Activated CD4-positive, alpha-beta memory T cell treated with anti-CD3 and anti-CD28 coated beads for 36 hours (primary cell): ENCODE measurements at regions not wholly inside any gene's neighbourhood (a gene's known extent, or its start where the extent isn't known, plus 50 kb on each side); places are given as distances from the start of the nearest gene placed in this dataset.

Experiments used
- CTCF ChIA-PET: fragments of 350-600 bp; sonication (Branson Sonifier 250); formaldehyde crosslinking; loops from one replicate; lab custom pipeline; 2021; ENCODE audit warnings: antibody characterized with exemption, inconsistent platforms; lab: Charles Lee
- POLR2A ChIA-PET: fragments of 350-600 bp; sonication (Branson Sonifier 250); formaldehyde crosslinking; loops from one replicate; lab custom pipeline; 2021; ENCODE audit warnings: antibody characterized with exemption; lab: Charles Lee
- DNase-seq: peaks from one replicate; pipeline ENCODE4 v3.0.0-alpha.2; 2020
- H3K27ac Mint-ChIP-seq: one replicate; pipeline ENCODE4 v1.8.0; 2021; ENCODE audit warnings: mixed read lengths
- H3K27me3 Mint-ChIP-seq: one replicate; pipeline ENCODE4 v1.8.0; 2021; ENCODE audit warnings: mixed read lengths
- H3K36me3 Mint-ChIP-seq: one replicate; pipeline ENCODE4 v1.8.0; 2021; ENCODE audit warnings: mixed read lengths
- H3K4me1 Mint-ChIP-seq: one replicate; pipeline ENCODE4 v1.8.0; 2021; ENCODE audit warnings: low read depth, mixed read lengths
- H3K4me3 Mint-ChIP-seq: one replicate; pipeline ENCODE4 v1.8.0; 2021; ENCODE audit warnings: mild to moderate bottlenecking, mixed read lengths
- H3K9me3 Mint-ChIP-seq: one replicate; pipeline ENCODE4 v1.8.0; 2021; ENCODE audit warnings: mixed read lengths
- intact Hi-C: fragments of 100-400 bp; cut with micrococcal nuclease; formaldehyde crosslinking; loops from one replicate; pipeline ENCODE4 v1.15.1; 2023

DNA sequence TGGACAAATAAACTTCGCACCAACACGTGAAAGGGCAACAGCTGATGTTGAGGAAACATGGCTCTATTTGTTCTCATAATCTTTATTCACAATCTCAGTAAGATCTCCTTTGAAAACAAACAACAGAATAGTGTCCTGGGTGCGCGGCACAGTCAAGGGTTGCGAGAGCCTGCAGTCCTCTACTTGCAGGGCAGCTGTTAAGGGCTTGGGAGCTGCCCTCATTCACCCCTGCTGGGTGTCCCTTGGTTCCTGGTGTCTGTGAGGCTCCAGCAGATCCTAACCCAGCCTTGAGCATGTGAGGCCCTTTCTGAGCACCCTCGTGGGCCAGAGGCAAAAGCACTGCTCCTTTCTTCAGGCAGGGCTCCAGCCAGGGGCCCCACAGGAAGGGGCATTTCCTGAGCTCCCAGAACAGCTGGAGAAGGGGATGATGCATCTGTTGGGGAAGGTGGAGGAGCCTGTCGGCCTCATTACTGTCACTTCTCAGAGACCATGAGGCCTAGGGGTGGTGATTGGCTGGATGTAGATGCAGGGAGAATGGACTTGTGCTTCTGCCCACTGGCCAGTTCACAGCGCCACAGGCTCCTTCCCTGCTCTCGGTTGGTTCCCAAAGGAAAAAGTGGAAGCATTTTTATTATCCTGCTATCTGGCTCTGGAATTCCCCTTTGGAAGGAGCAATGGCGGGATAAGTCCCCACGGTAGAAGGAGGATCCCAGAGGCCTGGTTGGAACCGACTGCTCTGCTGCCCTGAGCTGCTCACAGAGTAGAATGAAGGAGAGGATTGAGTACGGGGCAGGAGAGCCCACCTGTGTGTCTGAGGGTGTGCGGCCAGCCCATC lies 51.9 kb upstream of the KLF13 start:
- no peaks in the 10 kb centered on the region for H3K27me3 Mint-ChIP-seq
- no peak for DNase-seq
- ChIA-PET POLR2A (no interaction called here), CTCF (no interaction called here)
- H3K27ac Mint-ChIP-seq, result no peak overlapping the region
- H3K36me3 Mint-ChIP-seq, result no peaks in the 10 kb centered on the region
- peaks cover 14% of the 10 kb centered on the region for H3K4me1 Mint-ChIP-seq
- H3K9me3 Mint-ChIP-seq, result no peaks in the 10 kb centered on the region
- intact Hi-C loops, result no loop called here
- H3K4me3 Mint-ChIP-seq, result no peak overlapping the region

DNA sequence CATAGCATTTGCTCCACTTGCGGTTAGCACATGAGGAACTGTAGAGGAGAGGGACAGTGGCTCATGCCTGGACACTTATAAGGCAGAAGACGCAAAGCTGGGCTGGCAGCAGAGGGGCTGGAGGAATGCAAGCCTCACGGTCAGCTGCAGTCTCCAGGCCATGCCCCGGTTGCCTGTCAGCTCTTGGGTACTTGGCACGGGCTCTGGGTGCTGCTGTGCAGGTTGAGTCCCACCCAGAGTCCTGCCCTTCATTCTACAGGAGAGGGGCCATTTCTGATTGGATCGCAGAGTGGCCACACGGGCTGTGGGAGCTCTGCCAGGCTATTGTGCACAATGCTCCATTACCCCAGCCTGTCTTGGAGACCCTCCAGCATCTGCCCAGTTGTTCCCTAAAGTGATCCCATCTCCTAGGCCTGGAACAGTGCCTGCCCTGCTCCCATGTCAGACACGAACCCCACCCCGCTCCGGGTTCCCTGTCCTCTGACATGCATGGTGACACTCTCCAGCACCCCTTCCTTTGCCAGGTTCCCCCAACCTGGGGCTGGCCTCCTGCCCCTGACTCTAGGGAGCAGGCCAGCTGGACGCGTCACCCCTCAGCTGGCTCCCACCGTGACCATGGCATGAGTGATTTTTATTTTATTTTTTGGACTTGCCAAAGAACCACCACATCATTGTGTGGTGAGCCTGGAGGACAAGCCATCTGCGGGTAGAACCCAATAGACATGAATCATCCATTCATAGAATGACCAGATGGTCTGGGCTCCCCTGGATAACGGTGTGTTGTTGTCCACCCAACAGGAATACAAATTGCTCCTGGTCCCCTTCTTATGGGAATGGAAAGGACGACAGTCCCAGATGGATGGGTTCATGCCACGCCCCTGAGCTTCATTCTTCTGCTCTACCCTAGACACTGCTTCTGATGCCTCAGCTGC lies 51.0 kb upstream of the KLF13 start:
- H3K36me3 Mint-ChIP-seq, result no peaks in the 10 kb centered on the region
- peaks cover 10% of the 10 kb centered on the region for H3K4me1 Mint-ChIP-seq
- no peak for DNase-seq
- H3K27ac Mint-ChIP-seq, result no peak overlapping the region
- ChIA-PET CTCF (interaction anchor here (1.1 kb wide), 1 partner anchor 215 kb away, joined by 3 read pairs; no protein-coding TSS in a partner anchor), POLR2A (no interaction called here)
- intact Hi-C loops, result no loop called here
- H3K4me3 Mint-ChIP-seq, result no peak overlapping the region
- H3K9me3 Mint-ChIP-seq, result no peaks in the 10 kb centered on the region
- no peaks in the 10 kb centered on the region for H3K27me3 Mint-ChIP-seq

DNA sequence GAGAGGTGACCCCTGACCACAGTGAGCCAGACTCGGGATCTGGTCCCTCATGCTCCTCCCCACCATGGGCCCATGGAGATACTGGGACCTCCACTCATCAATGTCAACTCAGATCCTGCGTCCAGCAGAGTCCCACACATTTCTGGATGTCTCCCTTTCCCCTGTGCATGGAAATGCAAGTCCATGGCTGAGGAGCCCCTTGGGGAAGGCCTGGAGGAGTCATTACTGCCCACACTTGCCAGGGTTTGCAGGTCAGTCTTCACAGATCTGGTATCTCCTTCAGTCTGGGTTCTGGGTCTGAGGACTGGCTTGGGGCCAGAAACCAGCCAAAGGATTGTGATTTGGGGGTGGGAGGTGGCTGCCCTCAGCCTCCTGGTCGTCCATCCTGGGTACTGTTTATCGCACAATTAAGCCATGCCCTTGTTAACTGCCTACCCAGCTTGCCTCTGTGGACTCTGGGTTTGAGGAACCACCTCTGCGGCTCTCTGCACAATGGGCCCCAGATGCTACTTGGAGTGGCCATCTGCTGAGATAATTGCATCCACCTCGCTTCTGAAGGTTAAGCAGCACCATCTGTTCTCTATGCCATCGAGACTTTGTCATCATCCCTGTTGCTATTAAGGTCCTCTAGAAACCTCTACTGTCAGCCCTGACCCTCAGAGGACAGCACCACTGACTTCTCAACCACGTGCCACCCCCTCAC lies 49.9 kb upstream of the KLF13 start:
- ChIA-PET CTCF (interaction anchor here (1.1 kb wide), 1 partner anchor 214 kb away, joined by 3 read pairs; no protein-coding TSS in a partner anchor), POLR2A (no interaction called here)
- no peaks in the 10 kb centered on the region for H3K9me3 Mint-ChIP-seq
- no peak overlapping the region for H3K27ac Mint-ChIP-seq
- H3K4me3 Mint-ChIP-seq, result no peak overlapping the region
- DNase-seq, result no peak
- peaks cover 10% of the 10 kb centered on the region for H3K4me1 Mint-ChIP-seq
- intact Hi-C loops, result no loop called here
- no peaks in the 10 kb centered on the region for H3K27me3 Mint-ChIP-seq
- no peaks in the 10 kb centered on the region for H3K36me3 Mint-ChIP-seq
